RWPE1 (cell line): ENCODE measurements at regions not wholly inside any gene's neighbourhood (a gene's known extent, or its start where the extent isn't known, plus 50 kb on each side); places are given as distances from the start of the nearest gene placed in this dataset.

Experiments
- CTCF ChIA-PET: fragments of 350-600 bp; sonication (Branson Sonifier 250); formaldehyde crosslinking; extraction: SDS; loops from one replicate; lab custom pipeline; 2021; lab: Yijun Ruan, JAX
- POLR2A ChIA-PET: fragments of 400-600 bp; formaldehyde crosslinking; extraction: SDS; loops from one replicate; lab custom pipeline; 2020; ENCODE audit warnings: antibody characterized with exemption; ENCODE audit not compliant: low non-redundant PET; lab: Yijun Ruan, JAX
- DNase-seq: peaks from one replicate; pipeline ENCODE4 v3.0.0; 2012; ENCODE audit warnings: low spot score
- H3K27ac ChIP-seq: fragments of 450-650 bp; 2 replicates; pipeline ENCODE4 v1.5.1; 2017
- TF ChIP-seq, protein P1 (sequence below): fragments of 450-650 bp; conservative IDR thresholded peaks from 2 replicates; pipeline ENCODE4 v1.5.1; 2017; ENCODE audit warnings: low read depth, mild to moderate bottlenecking

DNA sequence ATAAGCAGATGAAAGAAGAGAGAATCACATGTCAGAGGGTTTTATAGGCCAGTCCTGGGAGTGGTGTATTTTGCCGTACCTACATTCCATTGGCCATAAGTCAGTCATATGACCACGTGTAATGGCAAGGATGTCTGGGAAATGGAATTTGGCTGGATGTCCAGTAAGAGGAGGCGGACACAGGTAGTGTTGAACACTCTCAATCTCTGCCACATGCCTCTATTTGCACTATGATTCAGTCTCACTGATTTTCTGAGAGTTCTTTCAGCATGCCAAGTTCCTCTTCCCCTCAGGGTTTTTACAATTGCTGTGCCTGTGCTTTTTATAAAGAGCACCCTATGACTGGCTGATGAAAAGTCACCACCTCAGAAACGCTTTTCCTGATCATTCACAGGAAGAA is 164.2 kb upstream of the GPR101 start:
- ChIA-PET CTCF (no interaction called here), POLR2A (no interaction called here)
- TF ChIP-seq, protein P1, sequence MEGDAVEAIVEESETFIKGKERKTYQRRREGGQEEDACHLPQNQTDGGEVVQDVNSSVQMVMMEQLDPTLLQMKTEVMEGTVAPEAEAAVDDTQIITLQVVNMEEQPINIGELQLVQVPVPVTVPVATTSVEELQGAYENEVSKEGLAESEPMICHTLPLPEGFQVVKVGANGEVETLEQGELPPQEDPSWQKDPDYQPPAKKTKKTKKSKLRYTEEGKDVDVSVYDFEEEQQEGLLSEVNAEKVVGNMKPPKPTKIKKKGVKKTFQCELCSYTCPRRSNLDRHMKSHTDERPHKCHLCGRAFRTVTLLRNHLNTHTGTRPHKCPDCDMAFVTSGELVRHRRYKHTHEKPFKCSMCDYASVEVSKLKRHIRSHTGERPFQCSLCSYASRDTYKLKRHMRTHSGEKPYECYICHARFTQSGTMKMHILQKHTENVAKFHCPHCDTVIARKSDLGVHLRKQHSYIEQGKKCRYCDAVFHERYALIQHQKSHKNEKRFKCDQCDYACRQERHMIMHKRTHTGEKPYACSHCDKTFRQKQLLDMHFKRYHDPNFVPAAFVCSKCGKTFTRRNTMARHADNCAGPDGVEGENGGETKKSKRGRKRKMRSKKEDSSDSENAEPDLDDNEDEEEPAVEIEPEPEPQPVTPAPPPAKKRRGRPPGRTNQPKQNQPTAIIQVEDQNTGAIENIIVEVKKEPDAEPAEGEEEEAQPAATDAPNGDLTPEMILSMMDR = no peak
- H3K27ac ChIP-seq = no peak overlapping the region
- DNase-seq = no peak

DNA sequence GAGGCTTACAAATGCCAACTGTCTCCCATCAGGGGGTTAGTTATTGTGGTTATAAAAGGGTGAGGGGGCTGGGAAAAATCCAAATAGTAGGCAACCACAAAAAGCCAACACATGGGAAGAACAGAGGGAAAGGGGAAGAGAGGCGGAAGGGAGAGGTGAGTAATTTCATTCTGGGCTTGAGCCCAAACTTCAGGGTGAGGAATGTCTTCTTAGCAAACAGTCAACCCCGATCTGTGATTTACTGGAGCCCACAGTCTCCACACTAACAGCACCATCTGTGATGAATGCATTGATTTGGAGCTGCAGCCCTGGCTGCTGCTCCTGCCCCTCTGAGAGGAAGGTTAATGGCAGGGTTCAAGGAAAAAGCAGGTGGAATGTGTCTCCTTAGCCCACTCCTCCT is 162.2 kb upstream of the GPR101 start:
- no peak for DNase-seq

DNA sequence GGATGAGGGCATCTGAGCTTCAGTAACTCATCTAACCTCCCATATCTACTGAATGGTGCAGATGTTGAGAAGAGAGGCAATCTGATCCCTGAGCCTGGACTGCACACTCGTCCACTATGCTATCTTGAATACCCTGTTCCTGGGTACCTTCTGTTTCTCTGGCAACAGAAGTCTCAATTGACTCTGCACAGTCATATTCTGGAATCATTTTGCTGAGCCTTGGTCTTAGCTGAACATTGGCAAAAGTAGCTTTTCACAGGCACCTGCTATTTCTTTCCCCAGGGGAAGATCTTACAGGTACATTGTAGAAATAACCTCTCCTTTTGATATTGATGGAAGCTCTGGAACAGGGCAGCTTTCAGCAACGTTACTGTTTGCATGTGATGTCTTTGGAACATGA is 161.5 kb upstream of the GPR101 start:
- no peak overlapping the region for H3K27ac ChIP-seq
- ChIA-PET POLR2A (no interaction called here), CTCF (no interaction called here)
- TF ChIP-seq, protein P1 = no peak
- DNase-seq = no peak

More for the DNA sequence above, 162.2 kb upstream of the GPR101 start:
- TF ChIP-seq, protein P1 = no peak
- no peak overlapping the region for H3K27ac ChIP-seq
- POLR2A ChIA-PET = no interaction called here
- CTCF ChIA-PET = no interaction called here

DNA sequence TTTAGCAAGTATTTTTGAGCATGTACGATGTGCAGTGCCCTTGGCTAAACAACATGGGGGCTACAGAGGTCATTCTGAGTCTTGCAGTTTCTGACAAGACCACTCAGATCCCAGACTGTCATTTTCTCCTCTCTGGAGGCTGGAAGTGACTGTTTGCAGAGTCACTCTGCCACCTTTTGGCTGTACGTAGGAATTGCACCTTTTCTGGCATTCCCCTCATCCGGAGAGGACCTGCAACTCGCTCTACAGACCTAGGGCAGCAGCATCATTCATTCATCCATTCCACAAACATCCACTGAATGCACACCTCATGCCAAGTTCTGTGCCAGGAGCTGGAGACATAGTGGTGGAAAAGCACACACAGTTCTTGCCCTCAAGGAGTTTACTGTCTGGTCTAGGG is 160.4 kb upstream of the GPR101 start:
- H3K27ac ChIP-seq = no peak overlapping the region
- CTCF ChIA-PET = no interaction called here
- POLR2A ChIA-PET = no interaction called here
- TF ChIP-seq, protein P1 = no peak
- no peak for DNase-seq

DNA sequence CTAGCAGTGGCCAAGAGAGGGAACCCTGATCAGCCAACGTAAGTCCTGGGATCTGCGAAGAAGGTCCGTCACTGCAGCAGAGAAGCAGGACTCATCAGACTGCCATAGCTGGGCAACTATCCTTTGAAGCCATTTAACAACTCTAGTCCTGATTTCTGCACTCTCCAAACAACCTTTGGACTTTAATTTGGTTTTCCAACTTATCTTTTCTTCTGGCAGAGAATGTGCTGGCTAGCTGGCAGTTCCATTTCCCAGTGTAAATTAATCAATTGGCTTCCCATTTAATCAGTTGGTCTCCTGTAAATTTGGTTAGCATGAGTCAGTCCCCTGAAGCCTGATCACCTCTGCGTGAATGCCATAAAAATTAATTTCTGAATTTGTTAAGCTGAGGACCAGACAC is 153.7 kb upstream of the GPR101 start:
- POLR2A ChIA-PET = no interaction called here
- CTCF ChIA-PET = no interaction called here
- DNase-seq = no peak
- TF ChIP-seq, protein P1 = no peak
- no peak overlapping the region for H3K27ac ChIP-seq

DNA sequence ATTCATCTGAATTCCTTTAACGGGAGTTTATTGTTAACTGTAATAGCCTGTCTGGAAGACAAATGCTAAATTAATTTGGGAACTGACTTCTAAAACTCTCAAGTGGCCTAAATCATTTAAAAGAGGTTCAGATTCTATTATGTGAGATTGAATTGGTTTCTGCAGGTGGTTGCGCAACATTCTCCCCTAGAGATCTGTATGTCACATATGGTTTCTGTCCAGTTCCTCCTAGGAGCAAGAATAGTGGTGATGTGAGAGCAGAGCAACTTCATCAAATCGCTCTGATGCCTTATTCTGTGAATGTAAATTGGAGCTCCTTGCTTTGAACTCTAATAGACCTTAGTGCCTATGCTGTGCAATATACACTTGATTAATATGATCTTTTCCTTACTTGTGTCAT is 144.6 kb upstream of the GPR101 start:
- POLR2A ChIA-PET = no interaction called here
- CTCF ChIA-PET = no interaction called here
- H3K27ac ChIP-seq = no peak overlapping the region
- no peak for DNase-seq
- TF ChIP-seq, protein P1 = no peak

DNA sequence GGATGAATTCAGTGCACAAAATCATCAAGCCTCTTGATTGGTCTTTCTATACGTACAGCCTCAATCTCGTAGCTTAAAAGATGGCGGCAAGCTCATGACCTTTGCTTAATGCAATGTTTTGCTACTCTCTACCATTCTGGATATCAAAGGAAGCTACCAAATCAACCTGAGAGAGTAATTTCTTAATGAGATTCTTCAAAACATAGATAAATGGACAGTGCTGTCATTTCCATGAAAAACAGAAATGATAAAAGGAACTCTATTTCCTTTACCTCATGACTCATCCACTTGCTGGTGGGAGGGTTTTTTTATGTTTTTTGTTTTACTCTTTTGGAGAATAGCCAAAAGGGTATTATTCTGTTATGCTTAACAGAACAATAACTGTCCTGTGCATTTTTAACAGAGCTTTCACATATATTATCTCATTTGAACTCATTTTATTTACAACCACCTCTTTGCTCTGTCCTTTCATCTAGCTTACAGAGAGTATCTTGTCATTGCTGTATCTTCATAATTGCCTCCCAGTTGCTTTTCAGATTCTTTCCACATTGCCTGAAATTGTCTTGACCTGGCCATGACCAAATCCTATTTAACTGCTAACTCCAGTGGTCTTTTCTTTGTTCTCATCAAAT is 138.6 kb upstream of the GPR101 start:
- no peak for DNase-seq
- ChIA-PET POLR2A (no interaction called here), CTCF (interaction anchor here (0.6 kb wide), 1 partner anchor 423 kb away, joined by 3 read pairs; no protein-coding TSS in a partner anchor)
- no peak overlapping the region for H3K27ac ChIP-seq
- TF ChIP-seq, protein P1 = no peak
